ENCODE measurements at regions not wholly inside any gene's neighbourhood (a gene's known extent, or its start where the extent isn't known, plus 50 kb on each side); places are given as distances from the start of the nearest gene placed in this dataset.

GRCh38 chr4:20302336-20302735, 50.6 kb downstream of the SLIT2 start:
- no peak for TF ChIP-seq YY1 (IDR thresholded peaks at IDR 0.05; ENCODE audit: insufficient read depth, insufficient read length)
- no peak for TF ChIP-seq SUZ12 (IDR thresholded peaks at IDR 0.05; ENCODE audit: extremely low read depth, insufficient read depth, insufficient read length)
- no peak for TF ChIP-seq ZNF274 (IDR thresholded peaks at IDR 0.05; ENCODE audit: low read depth, low read length)
